M059J (cell line): ENCODE measurements at regions not wholly inside any gene's neighbourhood (a gene's known extent, or its start where the extent isn't known, plus 50 kb on each side); places are given as distances from the start of the nearest gene placed in this dataset.

Experiments
- DNase-seq: peaks from one replicate; pipeline ENCODE4 v3.0.0-alpha.2; 2012; ENCODE audit warnings: low read depth

- DNase-seq = no peak
Observed at GRCh38 chr18:64639536-64639935, 490.6 kb upstream of the LINC00305 start.

DNA sequence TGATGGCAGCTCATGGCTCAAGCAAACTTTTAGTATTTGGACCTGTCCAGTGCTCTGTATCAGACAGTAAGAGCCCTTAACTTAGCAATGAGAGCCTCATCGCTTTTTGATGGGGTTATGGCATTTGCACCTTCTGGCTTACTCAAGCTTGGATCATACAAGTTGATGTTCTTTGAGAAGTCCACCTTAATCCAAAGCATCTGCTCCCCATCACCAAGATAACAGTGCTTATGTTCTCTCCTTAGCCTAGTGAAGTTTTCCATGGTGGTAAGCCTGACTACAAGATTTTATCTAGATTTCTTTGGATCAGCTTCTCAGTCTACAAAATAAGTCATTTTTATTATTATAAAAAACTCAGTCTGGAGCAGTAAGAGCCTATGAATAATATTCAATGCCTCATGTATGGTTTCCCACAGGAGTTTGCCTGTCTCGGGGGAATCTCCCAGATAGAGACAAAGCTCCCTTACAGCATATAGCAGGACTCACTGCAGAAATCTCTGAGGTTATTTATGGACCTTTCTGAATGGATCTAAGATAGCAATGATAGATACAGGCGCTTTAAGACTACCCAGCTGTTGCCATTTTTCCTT is 472.2 kb upstream of the LINC00305 start:
- no peak for DNase-seq

DNA sequence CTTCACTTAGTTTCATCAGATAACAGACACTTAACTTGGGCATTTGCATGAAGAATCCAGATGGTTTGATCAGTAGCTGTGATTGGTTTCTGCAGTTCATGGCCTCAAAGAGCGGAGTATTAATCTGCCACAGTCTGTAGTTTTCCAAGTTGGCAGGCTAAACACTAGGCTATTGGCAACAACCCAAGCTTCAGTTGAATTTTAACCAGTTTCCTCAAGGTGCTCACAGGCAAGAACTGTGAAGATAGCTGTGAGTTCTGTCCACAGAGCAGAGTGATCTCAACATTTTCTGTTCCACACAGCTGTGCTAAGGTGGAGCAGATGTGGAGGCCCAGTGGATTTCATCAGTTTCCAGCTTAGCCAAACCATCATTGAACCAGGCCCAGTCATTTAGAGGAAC is 469.5 kb upstream of the LINC00305 start:
- no peak for DNase-seq

GRCh38 chr18:64615021-64615420 is 466.1 kb upstream of the LINC00305 start:
- no peak for DNase-seq

GRCh38 chr18:64614446-64614845 is 465.6 kb upstream of the LINC00305 start:
- no peak for DNase-seq

DNA sequence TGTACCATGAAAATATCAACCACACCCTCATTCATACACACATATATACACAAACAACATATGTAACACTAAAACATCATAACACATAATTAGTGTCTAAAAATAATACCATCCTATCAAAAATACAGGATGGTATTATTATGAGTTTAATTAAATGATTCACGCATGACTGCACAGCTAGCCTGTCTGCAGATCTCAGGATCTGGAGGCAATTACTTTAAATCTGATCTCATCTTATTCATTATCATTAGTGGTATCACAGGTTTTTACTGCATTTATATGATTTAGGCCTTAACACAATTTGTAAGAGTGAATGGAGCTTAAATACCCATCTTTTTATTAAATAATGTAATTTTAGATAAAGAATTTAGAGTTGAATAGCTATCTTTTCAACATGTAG is 443.4 kb upstream of the LINC00305 start:
- DNase-seq = no peak

DNA sequence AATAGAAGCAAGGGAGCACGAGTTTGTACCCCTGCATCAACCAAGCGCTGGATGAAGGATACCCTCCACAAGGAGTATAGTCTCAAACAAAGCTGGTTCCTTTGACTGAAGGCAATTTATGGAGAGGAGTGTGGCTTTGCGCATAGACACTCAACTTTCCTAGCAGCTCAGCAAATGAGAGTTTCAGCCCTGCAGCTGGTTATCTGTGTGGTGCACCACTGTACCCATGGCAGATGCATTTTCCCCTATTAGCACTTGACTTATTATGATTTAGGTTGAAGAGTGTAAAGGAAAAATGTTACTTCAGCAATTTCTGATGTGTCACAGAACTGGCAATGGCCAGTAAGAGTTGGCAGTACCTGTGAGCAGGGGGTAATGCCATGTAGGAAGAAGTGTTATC is 440.1 kb upstream of the LINC00305 start:
- no peak for DNase-seq

DNA sequence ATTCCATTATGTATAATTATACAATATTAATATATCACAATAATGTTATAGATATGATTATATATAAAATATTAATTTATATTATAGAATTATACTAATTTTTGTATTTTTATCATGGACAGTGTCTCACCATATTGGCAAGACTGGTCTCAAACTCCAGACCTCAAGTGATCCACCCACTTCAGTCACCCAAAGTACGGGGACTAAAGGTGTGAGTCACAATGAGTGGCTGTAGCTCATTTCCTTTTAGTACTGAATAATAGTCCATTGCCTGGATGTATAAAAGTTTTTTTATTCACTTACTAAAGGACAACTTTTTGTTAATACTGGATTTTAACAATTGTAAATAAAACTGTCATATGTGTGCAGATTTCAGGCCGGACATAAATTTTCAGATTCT is 417.6 kb upstream of the LINC00305 start:
- DNase-seq = no peak

DNA sequence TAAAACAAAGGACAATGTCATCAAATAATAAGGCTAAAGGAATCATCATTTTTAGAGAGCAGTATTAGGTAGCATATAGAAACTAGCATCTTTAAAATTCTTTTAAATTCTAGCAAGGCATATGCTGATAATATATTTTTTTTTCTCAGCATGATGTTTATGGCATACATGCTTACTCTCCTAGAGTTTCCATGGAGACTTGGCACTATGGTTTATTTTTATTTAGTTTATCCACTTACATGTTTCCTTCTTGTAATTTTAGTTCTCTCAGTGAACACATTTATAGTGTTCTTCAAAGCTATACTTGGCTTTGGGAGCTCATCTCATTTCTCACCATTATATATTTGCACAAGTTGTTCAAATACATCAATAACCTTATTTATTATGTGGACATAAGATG is 413.8 kb upstream of the LINC00305 start:
- no peak for DNase-seq

DNA sequence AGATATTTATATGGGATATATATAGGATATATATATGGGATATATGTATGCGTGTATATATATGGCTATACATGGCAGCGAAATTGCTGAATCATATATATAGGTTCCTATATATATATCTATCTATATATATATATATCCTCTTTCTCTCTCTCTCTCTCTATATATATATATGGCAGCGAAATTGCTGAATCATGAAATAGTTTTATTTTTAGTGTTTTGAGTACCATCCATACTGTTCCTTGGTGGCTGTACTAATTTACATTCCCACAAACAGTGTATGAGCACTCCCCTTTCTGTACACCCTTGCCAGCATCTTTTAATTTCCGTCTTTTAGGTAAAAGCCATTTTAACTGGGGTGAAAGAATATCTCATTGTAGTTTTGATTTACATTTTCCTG is 397.6 kb upstream of the LINC00305 start:
- DNase-seq = no peak

DNA sequence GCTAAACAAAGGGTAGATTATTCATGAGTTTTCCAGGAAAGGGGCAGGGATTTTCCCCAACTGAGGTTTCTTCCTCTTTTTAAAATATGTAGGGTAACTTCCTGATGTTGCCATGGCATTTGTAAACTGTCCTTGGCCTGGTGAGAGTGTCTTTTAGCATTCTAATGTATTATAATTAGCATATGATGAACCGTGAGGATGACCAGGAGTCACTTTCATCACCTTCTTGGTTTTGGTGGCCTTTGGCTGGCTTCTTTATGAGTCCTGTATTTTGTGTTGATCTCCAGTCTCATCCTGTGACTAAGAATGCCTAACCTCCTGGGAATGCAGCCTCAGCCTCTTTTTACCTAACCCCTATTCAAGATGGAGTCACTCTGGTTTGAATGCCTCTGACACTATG is 391.0 kb upstream of the LINC00305 start:
- DNase-seq = no peak

DNA sequence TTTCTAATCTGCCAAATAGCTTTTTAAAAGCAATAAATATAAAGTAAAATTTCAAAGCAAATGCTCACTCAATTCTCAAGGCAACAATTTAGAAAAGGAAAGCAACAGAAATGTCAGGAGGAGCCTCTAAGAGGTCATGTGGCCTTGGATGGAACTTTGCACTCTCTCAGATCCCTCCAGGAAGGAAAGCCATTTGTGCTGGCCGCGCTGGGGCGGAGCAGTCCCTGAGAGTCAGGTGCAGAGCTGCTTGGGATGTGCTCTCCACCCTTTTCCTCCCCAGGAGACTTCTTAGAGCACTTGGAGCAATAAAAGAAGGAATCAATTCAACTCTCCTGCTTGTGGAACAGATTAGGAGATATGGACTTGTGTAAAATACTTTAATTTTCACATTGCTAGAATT is 379.8 kb upstream of the LINC00305 start:
- no peak for DNase-seq

GRCh38 chr18:64519201-64519600 is 370.3 kb upstream of the LINC00305 start:
- no peak for DNase-seq

GRCh38 chr18:64518191-64518590 is 369.3 kb upstream of the LINC00305 start:
- no peak for DNase-seq

DNA sequence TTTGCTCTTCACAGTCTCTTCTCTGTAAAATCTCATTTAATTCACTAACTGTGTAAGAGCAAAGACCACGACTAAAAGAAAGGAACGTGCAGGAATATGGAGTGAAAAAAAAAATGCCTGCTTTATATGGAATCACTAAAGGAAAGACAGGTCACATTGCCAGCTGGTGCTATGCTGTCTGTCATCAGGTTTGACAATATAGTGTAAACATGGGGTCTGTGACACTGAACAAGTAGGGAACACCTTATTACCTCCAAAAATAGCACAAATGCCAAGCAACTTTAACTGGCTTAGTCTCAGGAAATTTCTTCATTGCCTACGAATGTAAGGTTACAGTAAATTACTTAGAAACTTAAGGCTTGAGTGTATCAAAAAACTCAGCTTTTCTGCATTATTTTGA is 364.5 kb upstream of the LINC00305 start:
- DNase-seq = no peak

GRCh38 chr18:64490207-64490606 is 341.3 kb upstream of the LINC00305 start:
- no peak for DNase-seq

GRCh38 chr18:64488698-64489097 is 339.8 kb upstream of the LINC00305 start:
- no peak for DNase-seq

DNA sequence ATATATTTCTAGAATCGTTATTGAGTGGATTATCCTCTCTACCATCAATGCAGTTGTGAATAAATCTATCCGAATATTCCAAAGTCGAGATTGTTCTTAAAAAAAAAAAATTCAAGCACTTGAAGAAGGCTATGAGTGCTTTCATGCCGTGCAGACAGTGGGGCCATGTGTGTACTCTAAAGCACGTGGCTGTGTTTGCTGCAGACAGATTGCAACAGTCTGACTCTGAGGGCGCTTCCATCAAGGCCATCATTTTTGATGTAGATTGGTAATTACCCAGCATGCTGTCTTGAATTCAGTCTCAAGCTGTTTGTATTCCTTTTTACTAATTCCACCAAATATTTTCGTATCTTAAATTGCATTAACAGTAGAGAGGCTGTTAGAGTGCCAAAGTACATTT is 325.9 kb upstream of the LINC00305 start:
- no peak for DNase-seq

- DNase-seq = no peak
Observed at GRCh38 chr18:64474255-64474654, 325.4 kb upstream of the LINC00305 start.

- no peak for DNase-seq
Observed at GRCh38 chr18:64449434-64449833, 300.5 kb upstream of the LINC00305 start.

- DNase-seq = no peak
Observed at GRCh38 chr18:64444819-64445218, 295.9 kb upstream of the LINC00305 start.

GRCh38 chr18:64438178-64438577 is 289.3 kb upstream of the LINC00305 start:
- DNase-seq = no peak

DNA sequence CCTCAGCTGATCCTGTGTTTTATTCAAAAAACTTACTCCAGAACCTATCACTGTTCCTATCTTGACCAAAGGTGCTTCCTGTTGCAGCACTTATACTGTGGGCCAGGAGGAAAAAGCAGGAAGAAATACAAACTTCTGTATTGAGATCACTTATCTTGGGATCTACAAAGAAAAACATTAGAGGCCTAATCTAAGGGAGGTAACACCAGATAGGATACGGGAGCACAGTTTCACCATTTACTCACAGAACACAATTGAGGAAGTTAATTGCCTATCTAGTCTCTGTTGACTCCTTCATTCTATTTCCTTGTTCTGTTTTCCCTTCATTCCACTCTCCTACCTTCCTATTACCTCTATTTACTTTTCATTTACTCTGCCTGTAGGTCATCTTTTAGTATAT is 287.2 kb upstream of the LINC00305 start:
- no peak for DNase-seq

DNA sequence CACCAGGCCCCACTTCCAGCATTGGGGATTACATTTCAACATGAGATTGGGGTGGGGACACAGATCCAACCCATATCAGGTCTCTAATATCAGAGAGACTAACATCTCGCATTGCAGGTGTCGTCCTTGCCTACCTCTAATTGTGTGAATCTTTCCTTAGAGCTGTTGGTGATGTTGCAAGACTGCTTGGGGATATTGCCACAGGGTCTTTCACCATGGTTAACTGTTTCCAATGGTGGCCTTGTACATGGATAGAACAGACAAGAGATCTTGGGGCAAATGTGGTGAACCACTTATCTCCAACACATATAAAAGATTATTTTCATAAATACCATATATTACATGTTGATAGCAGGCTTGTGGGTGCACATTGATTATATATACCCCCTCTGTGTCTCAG is 270.3 kb upstream of the LINC00305 start:
- no peak for DNase-seq

GRCh38 chr18:64416990-64417389 is 268.1 kb upstream of the LINC00305 start:
- no peak for DNase-seq
